ENCODE measurements at regions not wholly inside any gene's neighbourhood (a gene's known extent, or its start where the extent isn't known, plus 50 kb on each side); places are given as distances from the start of the nearest gene placed in this dataset.

DNA sequence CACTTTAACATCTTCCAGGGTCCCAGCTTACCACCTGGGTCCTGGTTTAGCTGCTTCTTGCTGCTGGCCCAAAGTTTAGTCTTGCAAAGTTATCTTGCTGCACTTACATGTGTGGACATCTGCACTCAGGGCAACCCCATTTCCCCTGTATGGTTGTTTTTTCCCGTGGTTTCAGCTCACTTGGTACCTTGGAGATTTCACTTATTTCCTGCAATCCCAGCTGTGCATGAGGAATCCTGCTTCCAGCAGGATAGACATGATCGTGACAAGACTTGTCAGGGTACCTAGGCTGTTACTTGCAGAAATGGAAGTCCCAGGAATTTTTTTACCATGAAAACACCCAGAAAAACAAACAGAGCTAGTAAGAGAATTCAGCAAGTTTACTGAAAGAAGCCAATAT lies 95.9 kb upstream of the LEP start:
- DNase-seq (ENCODE audit: low read depth, low spot score), result no peak

DNA sequence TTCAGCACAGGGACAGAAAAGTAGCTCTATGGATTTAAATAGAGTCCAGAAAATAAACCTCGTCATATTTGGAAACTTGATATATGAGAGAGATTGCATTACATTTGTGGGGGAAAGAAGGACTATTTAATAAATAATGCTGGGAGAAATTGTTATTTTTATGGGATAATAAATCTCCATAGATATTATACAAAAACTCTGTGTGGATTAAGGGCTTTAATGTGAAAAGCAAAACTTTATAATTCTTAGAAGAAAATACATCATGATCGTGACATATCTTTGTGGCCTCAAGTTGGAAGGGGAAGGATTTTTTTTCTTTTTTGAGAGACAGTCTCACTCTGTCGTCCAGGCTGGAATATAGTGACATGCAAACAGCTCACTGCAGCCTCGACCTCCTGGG lies 95.0 kb upstream of the LEP start:
- no peak for DNase-seq (ENCODE audit: low read depth, low spot score)

DNA sequence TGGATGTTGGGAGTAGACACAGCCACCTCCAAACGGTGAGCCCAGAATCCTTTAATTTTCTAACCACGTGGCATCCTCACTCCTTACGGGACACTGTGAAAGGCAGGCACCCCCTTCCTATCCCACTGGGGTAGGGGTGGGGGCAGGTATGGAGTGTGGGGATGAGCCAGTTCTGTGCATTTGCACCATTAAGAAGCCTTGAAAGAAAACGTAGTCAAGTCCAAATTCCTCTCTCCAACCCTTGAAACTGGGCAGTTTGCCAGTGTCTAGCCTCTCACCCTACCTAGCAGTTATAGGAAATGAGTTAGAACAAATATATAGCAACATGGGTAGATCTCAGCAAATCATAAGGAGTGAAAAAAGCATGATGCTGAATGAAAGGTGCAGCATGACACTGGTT lies 92.4 kb upstream of the LEP start:
- DNase-seq (ENCODE audit: low read depth, low spot score), result no peak

DNA sequence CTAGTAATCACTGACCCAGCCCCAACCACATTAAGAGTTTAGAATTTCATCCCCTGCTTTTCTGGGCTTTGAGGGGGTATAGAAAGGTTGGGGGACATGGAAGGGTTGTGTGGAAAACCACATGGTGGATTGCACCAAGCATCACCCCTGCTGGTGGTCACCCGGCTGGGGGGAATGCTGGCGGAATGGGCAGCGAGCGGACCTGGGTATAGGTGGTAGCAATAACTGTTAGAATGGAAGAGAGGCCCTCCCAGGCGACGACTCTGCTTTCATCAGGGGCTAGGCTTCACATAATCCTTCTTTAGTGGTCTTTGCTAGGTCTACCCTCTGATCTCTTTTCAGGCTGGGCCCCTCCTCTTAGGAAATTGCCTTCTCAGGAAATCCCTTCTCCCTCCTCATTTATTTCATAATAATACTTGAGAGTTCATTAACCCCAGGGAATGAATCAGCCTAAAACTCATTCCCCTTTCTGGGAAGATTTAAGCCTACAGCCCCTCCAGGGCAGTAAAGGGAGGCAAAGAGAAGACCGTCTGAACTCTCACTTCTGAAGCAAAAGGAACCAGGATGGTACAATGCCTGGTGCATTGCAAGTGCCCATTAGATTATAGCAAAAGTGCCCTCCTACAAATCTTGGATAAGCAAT lies 90.7 kb upstream of the LEP start:
- no peak for DNase-seq (ENCODE audit: low read depth, low spot score)

DNA sequence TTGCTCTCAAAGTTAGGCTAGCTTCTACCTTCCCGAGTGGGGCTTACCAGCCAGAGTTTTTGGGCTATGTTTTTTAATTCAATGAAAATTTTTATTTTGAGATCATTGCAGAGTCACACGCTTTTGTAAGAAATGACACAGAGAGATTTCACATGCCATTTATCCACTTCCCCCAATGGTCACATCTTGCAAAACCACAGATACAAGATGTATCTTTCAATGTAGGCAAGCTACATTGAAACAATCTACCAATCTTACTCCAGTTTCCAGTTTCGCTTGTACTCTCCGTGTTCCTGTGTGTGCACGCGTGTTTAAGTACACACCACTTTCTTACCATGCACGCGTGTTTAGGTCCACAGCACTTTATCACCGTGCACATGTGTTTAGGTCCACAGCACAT lies 89.4 kb upstream of the LEP start:
- DNase-seq (ENCODE audit: low read depth, low spot score), result no peak

DNA sequence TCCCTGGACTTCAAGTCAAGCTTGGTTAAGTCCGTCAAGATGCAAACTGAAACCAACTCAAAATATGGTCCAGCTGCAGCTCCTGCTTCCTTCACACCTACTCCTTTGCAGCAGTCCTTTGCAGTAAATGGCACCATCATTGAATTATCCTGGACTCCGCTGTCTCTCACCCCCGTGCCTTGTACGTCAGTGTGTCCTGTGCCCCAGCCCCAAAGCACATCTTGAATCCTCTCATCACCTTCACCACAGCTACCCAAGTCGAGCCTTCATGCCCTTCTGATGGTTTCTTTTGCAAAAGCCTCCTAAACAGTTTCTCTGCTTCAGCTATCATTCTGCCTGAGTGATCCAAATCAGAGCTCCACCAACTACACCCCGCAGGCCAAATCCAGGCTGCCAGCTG lies 88.4 kb upstream of the LEP start:
- DNase-seq (ENCODE audit: low read depth, low spot score), result no peak

DNA sequence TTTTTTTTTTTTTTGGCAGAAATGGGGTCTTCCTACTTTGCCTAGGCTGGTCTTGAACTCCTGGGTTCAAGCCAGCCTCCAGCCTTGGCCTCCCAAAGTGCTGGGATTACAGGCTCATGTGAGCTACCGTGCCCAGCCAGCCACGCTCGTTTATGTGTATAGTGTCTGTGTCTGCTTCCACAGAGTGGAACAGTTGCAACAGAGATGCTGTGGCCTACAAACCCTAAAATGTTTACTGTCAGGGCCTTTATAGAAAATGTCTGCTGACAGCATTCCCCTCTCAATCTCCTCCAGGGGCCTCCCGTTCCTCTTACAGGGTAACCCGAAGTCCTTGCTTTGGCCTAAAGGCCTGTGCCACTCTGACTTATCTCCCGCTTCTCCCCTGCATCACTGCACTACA lies 87.6 kb upstream of the LEP start:
- DNase-seq (ENCODE audit: low read depth, low spot score), result no peak

DNA sequence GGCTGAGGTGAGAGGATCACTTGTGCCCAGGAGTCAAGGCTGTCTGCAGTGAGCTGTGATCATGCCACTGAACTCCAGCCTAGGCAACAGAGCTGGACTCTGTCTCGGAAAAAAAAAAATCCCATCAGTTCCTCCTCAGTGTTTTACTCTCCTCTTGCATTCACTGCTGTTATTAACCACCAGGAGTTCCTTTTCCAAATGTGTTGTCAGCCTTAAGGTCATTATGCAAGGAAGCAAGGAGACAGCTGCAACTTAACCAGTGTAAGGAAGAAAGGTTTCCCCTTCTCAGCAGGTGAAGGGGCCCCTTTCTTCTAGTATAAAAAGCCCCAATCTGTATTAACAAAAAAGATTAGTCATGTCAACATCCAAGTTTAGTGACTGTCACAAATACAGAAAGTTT lies 86.6 kb upstream of the LEP start:
- DNase-seq (ENCODE audit: low read depth, low spot score), result no peak

DNA sequence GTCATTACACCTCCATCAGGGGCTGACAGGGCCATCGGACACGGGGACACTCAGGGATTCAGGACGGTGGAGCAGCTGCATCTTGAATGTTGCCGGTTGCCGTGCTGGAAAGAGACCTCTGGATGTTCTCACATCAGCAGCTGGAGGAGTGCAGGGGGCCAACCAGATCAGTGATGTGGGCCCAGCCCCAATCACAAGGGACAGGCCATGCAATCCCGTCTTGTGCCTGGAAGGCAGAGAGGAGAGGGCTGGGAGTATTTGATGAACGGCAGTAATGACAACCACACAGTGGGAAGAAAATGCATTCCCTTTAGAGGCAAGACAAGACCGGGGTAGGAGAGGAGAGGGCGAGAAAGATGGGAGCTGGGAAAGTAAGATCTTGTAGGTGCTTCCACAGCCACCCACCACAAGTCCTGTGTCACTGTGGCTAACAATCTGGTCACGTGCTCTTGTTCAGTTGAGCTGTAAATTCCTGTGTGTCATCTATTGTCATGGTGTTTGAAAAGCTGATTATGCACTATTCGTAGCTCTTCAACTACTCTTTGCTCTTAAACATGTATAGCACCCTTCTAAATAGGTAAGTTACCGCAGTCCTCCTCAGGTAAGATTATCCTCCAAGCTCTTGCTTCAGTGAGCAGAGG lies 85.9 kb upstream of the LEP start:
- no peak for DNase-seq (ENCODE audit: low read depth, low spot score)

DNA sequence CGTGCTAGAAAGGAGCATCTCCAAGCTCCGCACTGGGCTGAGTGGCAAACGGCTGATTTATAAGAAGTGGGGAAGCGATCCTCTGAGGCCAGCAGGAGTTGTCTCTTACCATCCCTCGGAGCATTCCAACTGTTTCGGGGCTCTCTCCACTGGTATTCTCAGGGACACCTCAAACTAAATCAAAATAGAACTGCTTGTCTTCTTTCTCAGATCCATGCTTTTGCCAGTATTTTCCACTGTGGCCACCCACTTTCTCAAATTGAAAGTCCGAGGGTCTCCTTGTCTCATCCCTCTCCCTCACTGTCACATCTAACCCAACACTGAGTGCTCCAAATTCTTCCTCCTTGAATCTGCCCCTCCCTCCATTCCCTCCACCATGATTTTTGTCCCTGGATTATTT lies 83.2 kb upstream of the LEP start:
- DNase-seq (ENCODE audit: low read depth, low spot score), result no peak

DNA sequence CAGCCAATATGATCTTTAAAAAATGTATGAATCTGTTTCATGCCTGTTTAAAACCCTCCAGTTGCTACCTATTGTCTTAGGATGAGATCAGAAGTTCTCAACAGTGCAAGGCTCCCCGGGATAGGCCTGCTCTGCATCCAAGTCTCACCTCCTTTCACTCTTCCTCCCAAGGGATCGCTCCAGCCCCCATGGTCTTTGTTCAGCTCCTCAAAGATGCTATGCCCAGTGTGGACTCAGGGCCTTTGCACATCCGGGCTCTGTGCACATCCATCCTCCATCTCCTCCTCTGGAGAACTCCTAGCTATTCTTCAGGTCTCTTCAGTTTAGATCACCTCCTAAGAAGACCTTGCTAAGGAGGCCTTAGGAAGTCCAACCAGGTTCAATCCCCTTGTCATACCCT lies 82.7 kb upstream of the LEP start:
- DNase-seq (ENCODE audit: low read depth, low spot score), result no peak

DNA sequence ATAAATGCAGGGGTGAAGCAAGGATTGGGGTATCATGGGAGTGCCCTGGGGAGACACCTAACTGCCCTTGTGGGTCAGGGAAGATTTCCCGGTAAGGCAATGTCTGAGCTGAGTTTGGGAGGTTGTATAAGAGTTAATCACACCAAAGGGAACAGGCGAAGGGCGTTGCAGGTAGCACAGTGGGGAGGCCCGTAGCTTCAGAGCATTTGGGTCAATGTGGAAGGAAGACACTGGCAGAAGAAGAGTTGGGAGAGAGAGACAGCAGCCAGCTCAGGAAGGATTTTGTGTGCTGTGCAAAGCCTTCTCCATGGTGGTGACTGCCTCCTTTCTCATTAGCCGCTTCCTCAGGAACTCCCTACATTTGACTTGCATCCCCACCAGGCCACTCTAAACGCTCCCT lies 80.8 kb upstream of the LEP start:
- DNase-seq (ENCODE audit: low read depth, low spot score), result no peak

DNA sequence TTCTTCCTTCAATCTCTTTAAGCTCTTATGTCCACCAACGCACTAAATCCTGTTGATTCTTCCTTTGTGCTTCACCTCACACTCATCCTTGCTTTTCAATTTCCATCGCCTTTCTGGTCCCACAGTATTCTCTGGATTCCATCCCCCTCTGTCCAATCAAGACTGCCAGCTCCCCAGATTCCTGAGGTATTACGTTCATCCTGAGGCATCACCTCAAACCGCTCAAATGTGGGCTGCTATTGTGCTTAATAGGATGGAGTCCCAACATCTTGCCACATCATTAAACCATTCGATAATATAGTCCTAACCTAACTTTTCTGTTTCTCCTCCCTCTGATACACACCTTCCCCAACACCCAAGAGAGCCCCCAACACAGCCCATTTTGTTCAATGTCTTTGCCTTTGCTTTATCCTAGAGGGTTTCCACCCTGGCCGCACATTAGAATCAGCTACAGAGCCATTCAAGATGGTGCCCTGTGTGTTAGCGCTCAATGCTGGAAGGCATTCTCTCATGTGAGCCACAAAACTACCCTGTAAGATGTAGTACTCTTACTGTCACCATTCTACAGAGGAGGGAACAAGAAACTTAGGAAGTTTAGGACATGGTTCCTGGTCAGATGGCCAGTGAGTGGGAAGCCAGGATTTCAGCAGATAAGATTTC lies 79.5 kb upstream of the LEP start:
- DNase-seq (ENCODE audit: low read depth, low spot score), result no peak

DNA sequence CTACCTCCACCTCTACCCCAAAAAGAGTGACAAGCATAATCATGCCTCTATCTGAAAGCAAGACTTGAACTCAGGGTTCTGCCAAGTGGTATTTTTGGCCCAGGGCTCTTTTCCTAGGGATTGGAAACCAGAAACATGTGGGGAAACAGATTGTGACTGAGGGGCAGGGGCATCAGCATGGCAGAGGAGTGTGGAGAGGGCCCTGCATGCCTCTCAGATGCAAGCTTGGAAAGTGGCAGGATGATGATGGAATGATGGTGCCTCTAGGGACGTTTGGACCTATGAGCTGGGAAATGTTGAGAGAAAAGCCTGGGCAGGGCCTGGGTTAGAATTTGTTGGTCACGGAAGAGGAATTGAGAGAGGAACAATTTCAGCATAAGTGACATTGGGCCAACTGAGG lies 78.4 kb upstream of the LEP start:
- no peak for DNase-seq (ENCODE audit: low read depth, low spot score)

DNA sequence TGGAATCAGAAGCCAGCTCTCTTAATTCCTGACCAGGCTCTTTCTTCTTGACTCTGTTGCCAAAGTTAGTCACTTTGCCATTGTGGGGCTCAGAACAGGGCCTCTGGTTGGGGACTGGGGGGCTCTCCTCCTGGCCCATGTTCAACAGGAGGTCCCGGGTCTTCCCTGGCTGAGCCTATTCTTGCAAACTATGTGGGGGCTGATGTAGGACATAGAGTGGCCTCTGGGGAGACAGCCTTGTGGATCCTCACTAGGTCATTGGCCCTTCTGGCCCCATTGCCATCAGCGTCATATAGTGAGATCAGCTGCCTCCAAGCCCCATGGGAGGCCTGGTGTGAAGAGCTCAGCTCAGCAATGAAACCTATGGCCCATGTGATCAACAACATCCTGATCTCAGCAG lies 77.6 kb upstream of the LEP start:
- no peak for DNase-seq (ENCODE audit: low read depth, low spot score)

DNA sequence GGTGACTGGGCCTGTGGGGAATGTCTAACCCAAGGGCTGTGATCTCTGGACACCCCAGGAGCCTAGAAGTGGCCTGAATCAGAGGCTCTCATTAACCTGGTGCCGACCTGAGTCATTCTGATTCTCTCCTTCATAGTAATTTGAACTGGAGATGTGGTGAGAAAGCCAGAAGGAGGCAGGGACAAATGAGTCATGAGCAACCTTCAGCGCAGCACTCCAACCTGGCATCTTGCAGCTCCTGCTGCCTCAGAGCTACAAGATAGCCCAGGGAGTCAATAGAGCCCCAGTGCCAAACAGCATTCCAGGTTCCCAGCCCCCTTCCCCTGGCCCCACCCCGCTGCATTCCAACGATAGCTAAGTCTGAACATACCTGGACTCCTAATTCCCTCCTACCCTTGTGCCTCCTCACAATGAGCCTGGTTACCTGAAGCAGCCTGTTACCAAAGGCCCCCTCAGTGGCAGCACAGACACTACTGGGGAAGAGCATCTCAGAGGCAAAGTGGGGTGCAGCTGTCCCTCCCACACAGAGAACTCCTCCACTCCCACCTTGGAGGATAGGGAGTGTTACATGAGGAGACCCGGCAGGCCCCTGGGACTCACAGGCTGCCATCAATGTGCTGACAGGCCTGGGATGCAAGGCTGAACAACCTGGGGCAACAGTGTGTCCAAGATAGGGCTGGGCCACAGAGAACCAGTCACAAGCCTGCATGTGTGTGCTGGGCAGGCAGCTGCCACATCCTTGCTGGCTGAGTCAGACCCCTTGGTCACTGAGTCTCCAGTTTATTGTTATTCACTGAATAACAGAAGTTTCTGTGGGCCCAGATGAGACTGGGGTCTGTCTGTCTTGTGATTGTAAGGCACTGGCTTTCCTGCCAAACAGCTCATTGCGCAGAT lies 76.8 kb upstream of the LEP start:
- DNase-seq (ENCODE audit: low read depth, low spot score), result peak; percentile 38

DNA sequence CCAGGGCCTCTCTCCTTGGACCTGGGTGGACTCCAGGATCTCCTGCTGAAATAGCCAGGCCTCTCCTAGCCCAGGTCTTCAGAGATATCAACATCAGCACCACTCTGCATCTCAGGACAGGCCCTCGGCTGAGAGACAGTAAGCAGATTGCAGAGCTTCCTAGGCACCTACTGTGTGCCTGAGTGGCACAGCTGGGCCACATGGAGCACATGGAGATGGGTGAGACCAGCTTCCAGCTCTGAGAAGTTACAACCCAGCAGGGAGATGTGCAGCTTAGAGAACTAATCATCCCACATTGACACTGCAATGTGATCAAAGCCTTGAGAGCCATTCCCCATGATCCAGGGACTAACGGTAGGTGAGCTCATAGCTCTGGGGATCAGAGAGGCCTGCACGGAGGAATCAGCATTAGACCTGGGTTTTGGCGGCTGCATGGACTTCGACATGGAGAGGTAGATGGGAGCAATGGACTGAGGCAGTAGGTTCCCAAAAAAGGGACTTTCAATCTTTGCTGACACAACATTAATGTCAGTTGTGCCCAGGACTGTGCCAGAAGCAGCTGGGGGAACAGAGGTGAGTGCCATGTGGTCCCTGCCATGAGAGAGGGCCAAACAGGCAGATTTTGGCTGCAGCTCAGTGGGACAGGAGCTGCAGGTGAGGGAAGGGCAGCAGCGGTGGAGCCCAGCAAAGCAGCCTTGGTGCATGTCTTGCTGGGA lies 76.0 kb upstream of the LEP start:
- no peak for DNase-seq (ENCODE audit: low read depth, low spot score)

DNA sequence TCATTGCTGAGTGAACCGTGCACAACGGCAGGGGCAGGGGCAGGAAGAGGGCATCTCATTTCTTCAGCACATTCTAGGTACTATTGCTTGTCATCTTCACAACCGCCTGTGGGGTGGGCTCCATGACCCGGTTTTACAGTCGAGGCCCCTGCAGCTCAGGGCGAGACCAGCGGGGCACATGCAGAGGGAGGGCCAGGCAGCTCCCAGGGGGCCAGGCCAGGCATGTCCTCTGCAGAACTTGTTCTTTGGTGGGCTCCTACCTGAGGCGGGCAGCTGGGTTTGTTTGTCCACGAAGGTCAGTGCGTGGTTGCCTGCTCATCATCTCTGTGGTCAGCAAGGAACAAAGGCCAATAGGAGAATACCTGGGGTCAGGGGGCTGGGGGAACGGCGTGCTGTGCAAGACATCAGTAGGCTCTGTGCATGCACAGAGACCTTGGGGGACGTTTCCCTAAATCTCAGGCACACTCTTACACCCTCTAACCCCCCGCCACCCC lies 75.1 kb upstream of the LEP start:
- DNase-seq (ENCODE audit: low read depth, low spot score), result no peak

DNA sequence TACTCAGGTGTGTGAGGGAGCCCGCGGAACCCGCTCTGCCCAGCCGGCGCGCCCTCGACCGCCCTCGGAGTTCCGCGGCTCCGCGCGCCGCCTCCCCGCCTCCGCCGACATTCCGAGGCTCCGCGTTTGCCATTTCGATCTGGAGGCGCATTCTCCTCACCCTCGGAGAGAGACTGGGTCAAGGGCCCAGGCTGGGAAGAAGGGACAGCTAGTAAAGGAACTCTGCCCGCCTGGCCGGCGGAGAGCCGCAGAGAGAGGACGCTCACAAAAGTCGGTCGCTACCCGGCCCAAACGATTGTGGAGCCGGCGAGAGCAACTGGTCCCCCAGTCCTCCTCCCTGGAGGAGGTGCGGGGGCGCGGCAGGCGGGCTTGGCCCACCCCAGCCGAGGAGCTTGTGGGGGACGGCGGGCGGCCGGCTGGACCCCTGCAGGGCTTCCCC lies 74.5 kb upstream of the LEP start:
- DNase-seq (ENCODE audit: low read depth, low spot score), result no peak

DNA sequence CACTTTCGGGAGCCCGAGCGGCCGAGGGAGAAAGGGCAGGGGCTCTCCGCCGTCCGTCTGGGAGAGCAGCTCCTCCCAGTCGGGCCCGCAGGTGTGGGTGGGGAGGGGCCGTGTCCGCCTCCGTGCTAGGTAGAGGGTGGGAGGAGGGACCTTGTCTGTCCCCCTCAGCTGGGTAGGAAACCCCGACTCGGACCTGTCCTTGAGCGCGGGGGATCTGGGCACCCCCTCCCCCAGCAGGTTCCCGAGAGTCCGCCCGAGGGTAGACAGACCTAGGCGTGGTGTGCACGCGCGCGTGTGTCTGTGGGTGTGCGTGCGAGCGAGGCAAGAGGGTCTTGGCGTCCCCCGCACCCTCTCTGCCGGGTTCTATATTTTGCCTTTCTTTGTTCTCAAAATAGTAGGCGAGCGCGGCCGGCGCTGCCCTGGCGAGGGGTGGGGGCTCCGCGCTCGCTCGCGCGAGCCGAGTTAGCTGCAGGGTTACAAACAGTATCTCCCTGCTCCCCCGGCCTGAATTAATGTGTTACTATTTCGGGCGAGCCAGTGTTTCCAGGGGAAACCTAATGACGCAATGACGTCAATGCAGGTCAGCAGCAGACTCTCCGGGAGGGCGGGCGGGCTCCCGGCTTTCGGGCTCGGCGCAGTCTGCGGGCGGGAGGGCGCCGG lies 73.9 kb upstream of the LEP start:
- DNase-seq (ENCODE audit: low read depth, low spot score), result no peak
